H1 (cell line): ENCODE measurements at regions not wholly inside any gene's neighbourhood (a gene's known extent, or its start where the extent isn't known, plus 50 kb on each side); places are given as distances from the start of the nearest gene placed in this dataset.

ENCODE experiments used
- CEBPB ChIP-seq: IDR thresholded peaks from 2 replicates; pipeline ENCODE4 v1.6.1; 2012; ENCODE audit warnings: low read depth, low read length
- HDAC2 ChIP-seq, 2 experiments: fragments of 300-600 bp in 1 of 2; sonication (generic) in 1 of 2; IDR thresholded peaks; 2 replicates each; pipeline ENCODE4 v1.6.1; 2011 to 2012; ENCODE audit warnings: low read depth in 2 of 2, low read length in 2 of 2, mild to moderate bottlenecking in 2 of 2, moderate library complexity in 2 of 2, borderline replicate concordance in 1 of 2, inconsistent platforms in 1 of 2
- YY1 ChIP-seq: IDR thresholded peaks from 2 replicates; pipeline ENCODE4 v1.6.1; 2011; ENCODE audit warnings: low read depth, mild to moderate bottlenecking, low read length
- TF ChIP-seq, protein P1 (sequence below): fragments of 300-600 bp; sonication (generic); IDR thresholded peaks from 2 replicates; pipeline ENCODE4 v1.7.1; 2012; ENCODE audit warnings: low read length, moderate library complexity, mild to moderate bottlenecking, inconsistent platforms; ENCODE audit not compliant: insufficient replicate concordance
- TF ChIP-seq, protein P2 (sequence below), 3 experiments: IDR thresholded peaks; 1 replicate in 2 of 3; 2 replicates in 1 of 3; pipeline versions ENCODE4 v1.5.1 to v1.6.1; 2011; ENCODE audit warnings: low read length in 3 of 3, mild to moderate bottlenecking in 3 of 3, inconsistent platforms in 2 of 3, low read depth in 1 of 3, moderate library complexity in 1 of 3; ENCODE audit not compliant: insufficient read depth in 1 of 3; ENCODE audit errors: control extremely low read depth in 1 of 3

DNA sequence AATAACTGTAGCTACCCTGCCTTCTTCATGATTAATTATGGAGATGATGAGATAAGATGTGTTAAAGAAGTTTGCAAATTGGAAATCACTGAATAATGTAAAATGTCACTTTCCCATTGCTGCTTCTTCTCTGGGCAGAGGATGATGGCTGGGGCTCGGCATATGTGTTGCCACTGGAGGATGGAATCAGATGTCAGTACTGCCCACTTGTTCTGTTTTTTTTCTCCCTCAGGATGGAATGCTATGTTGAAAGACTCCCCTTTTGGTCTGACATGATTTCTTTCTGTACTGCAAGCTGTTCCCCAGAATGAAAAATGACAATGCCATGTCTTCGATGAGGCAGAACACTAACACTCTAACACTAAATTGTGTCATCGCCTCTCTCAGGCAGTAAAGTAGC, 373.9 kb upstream of the SPAG17 start (continued):
- TF ChIP-seq, protein P1, sequence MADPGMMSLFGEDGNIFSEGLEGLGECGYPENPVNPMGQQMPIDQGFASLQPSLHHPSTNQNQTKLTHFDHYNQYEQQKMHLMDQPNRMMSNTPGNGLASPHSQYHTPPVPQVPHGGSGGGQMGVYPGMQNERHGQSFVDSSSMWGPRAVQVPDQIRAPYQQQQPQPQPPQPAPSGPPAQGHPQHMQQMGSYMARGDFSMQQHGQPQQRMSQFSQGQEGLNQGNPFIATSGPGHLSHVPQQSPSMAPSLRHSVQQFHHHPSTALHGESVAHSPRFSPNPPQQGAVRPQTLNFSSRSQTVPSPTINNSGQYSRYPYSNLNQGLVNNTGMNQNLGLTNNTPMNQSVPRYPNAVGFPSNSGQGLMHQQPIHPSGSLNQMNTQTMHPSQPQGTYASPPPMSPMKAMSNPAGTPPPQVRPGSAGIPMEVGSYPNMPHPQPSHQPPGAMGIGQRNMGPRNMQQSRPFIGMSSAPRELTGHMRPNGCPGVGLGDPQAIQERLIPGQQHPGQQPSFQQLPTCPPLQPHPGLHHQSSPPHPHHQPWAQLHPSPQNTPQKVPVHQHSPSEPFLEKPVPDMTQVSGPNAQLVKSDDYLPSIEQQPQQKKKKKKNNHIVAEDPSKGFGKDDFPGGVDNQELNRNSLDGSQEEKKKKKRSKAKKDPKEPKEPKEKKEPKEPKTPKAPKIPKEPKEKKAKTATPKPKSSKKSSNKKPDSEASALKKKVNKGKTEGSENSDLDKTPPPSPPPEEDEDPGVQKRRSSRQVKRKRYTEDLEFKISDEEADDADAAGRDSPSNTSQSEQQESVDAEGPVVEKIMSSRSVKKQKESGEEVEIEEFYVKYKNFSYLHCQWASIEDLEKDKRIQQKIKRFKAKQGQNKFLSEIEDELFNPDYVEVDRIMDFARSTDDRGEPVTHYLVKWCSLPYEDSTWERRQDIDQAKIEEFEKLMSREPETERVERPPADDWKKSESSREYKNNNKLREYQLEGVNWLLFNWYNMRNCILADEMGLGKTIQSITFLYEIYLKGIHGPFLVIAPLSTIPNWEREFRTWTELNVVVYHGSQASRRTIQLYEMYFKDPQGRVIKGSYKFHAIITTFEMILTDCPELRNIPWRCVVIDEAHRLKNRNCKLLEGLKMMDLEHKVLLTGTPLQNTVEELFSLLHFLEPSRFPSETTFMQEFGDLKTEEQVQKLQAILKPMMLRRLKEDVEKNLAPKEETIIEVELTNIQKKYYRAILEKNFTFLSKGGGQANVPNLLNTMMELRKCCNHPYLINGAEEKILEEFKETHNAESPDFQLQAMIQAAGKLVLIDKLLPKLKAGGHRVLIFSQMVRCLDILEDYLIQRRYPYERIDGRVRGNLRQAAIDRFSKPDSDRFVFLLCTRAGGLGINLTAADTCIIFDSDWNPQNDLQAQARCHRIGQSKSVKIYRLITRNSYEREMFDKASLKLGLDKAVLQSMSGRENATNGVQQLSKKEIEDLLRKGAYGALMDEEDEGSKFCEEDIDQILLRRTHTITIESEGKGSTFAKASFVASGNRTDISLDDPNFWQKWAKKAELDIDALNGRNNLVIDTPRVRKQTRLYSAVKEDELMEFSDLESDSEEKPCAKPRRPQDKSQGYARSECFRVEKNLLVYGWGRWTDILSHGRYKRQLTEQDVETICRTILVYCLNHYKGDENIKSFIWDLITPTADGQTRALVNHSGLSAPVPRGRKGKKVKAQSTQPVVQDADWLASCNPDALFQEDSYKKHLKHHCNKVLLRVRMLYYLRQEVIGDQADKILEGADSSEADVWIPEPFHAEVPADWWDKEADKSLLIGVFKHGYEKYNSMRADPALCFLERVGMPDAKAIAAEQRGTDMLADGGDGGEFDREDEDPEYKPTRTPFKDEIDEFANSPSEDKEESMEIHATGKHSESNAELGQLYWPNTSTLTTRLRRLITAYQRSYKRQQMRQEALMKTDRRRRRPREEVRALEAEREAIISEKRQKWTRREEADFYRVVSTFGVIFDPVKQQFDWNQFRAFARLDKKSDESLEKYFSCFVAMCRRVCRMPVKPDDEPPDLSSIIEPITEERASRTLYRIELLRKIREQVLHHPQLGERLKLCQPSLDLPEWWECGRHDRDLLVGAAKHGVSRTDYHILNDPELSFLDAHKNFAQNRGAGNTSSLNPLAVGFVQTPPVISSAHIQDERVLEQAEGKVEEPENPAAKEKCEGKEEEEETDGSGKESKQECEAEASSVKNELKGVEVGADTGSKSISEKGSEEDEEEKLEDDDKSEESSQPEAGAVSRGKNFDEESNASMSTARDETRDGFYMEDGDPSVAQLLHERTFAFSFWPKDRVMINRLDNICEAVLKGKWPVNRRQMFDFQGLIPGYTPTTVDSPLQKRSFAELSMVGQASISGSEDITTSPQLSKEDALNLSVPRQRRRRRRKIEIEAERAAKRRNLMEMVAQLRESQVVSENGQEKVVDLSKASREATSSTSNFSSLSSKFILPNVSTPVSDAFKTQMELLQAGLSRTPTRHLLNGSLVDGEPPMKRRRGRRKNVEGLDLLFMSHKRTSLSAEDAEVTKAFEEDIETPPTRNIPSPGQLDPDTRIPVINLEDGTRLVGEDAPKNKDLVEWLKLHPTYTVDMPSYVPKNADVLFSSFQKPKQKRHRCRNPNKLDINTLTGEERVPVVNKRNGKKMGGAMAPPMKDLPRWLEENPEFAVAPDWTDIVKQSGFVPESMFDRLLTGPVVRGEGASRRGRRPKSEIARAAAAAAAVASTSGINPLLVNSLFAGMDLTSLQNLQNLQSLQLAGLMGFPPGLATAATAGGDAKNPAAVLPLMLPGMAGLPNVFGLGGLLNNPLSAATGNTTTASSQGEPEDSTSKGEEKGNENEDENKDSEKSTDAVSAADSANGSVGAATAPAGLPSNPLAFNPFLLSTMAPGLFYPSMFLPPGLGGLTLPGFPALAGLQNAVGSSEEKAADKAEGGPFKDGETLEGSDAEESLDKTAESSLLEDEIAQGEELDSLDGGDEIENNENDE = no peak
- TF ChIP-seq HDAC2 (IDR thresholded peaks at IDR 0.05; ENCODE audit: borderline replicate concordance in 1 of 2, low read depth in 2 of 2, low read length in 2 of 2) (no peak), CEBPB (no peak), YY1 (no peak)
- TF ChIP-seq, protein P2, sequence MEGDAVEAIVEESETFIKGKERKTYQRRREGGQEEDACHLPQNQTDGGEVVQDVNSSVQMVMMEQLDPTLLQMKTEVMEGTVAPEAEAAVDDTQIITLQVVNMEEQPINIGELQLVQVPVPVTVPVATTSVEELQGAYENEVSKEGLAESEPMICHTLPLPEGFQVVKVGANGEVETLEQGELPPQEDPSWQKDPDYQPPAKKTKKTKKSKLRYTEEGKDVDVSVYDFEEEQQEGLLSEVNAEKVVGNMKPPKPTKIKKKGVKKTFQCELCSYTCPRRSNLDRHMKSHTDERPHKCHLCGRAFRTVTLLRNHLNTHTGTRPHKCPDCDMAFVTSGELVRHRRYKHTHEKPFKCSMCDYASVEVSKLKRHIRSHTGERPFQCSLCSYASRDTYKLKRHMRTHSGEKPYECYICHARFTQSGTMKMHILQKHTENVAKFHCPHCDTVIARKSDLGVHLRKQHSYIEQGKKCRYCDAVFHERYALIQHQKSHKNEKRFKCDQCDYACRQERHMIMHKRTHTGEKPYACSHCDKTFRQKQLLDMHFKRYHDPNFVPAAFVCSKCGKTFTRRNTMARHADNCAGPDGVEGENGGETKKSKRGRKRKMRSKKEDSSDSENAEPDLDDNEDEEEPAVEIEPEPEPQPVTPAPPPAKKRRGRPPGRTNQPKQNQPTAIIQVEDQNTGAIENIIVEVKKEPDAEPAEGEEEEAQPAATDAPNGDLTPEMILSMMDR (IDR thresholded peaks at IDR 0.05; ENCODE audit: control extremely low read depth in 1 of 3, insufficient read depth in 1 of 3, low read depth in 1 of 3, low read length in 3 of 3) = no peak
